ENCODE measurements at regions not wholly inside any gene's neighbourhood (a gene's known extent, or its start where the extent isn't known, plus 50 kb on each side); places are given as distances from the start of the nearest gene placed in this dataset.

GRCh38 chr18:77495982-77496690, 246.5 kb downstream of the GALR1 start:
- TF ChIP-seq, protein P1, sequence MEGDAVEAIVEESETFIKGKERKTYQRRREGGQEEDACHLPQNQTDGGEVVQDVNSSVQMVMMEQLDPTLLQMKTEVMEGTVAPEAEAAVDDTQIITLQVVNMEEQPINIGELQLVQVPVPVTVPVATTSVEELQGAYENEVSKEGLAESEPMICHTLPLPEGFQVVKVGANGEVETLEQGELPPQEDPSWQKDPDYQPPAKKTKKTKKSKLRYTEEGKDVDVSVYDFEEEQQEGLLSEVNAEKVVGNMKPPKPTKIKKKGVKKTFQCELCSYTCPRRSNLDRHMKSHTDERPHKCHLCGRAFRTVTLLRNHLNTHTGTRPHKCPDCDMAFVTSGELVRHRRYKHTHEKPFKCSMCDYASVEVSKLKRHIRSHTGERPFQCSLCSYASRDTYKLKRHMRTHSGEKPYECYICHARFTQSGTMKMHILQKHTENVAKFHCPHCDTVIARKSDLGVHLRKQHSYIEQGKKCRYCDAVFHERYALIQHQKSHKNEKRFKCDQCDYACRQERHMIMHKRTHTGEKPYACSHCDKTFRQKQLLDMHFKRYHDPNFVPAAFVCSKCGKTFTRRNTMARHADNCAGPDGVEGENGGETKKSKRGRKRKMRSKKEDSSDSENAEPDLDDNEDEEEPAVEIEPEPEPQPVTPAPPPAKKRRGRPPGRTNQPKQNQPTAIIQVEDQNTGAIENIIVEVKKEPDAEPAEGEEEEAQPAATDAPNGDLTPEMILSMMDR (conservative IDR thresholded peaks at IDR 0.05; ENCODE audit: low read length) = no peak
- no peak for TF ChIP-seq EZH2phosphoT487 (IDR thresholded peaks at IDR 0.05; ENCODE audit: borderline replicate concordance, low read depth, low read length)
